ENCODE measurements at regions not wholly inside any gene's neighbourhood (a gene's known extent, or its start where the extent isn't known, plus 50 kb on each side); places are given as distances from the start of the nearest gene placed in this dataset.

GRCh38 chr1:147472966-147473732 lies 68.2 kb upstream of the BCL9 start:
- intact Hi-C loops (cut with DNase I; ENCODE audit: low total_unique reads) = no loop called here
- DNase-seq (ENCODE audit: low spot score in 2 of 2) = no peak
- WGBS, 2 donors = 28 to 36% methylated on average over 5 of the region's 5 CpGs
- TF ChIP-seq CTCF (IDR thresholded peaks at IDR 0.05) (no peak), POLR2A (IDR thresholded peaks at IDR 0.05) (no peak)
- H3K4me3 ChIP-seq (ENCODE audit: low read depth, poor library complexity, severe bottlenecking) = no peak overlapping the region

GRCh38 chr1:147473733-147474049 lies 67.6 kb upstream of the BCL9 start:
- H3K4me3 ChIP-seq (ENCODE audit: low read depth, poor library complexity, severe bottlenecking) = no peak overlapping the region
- intact Hi-C loops (cut with DNase I; ENCODE audit: low total_unique reads) = no loop called here
- DNase-seq (ENCODE audit: low spot score in 2 of 2) = no peak
- no peak for TF ChIP-seq POLR2A (IDR thresholded peaks at IDR 0.05)

GRCh38 chr1:147475488-147475887 lies 65.8 kb upstream of the BCL9 start:
- no peak for DNase-seq (ENCODE audit: low spot score in 2 of 2)
- no peak overlapping the region for H3K4me3 ChIP-seq (ENCODE audit: low read depth, poor library complexity, severe bottlenecking)
- WGBS, 2 donors = 74 to 78% methylated on average over 3 of the region's 3 CpGs
- no peak for TF ChIP-seq POLR2A (IDR thresholded peaks at IDR 0.05)
- TF ChIP-seq CTCF (IDR thresholded peaks at IDR 0.05) = no peak
- intact Hi-C loops (cut with DNase I; ENCODE audit: low total_unique reads) = no loop called here

GRCh38 chr1:147478521-147478920 lies 62.8 kb upstream of the BCL9 start:
- intact Hi-C loops (cut with DNase I; ENCODE audit: low total_unique reads) = no loop called here
- 36 to 60% methylated on average over 4 of the region's 4 CpGs for WGBS, 2 donors
- TF ChIP-seq CTCF (IDR thresholded peaks at IDR 0.05) = no peak
- no peak for DNase-seq (ENCODE audit: low spot score in 2 of 2)
- H3K4me3 ChIP-seq (ENCODE audit: low read depth, poor library complexity, severe bottlenecking) = no peak overlapping the region

- DNase-seq (ENCODE audit: low spot score in 2 of 2) = no peak
- 79% methylated on average over 3 of the region's 3 CpGs for WGBS, 2 donors
- intact Hi-C loops (cut with DNase I; ENCODE audit: low total_unique reads) = no loop called here
- no peak overlapping the region for H3K4me3 ChIP-seq (ENCODE audit: low read depth, poor library complexity, severe bottlenecking)
- TF ChIP-seq POLR2A (IDR thresholded peaks at IDR 0.05) = no peak
- TF ChIP-seq CTCF (IDR thresholded peaks at IDR 0.05) = no peak
Observed at GRCh38 chr1:147479864-147480564, 61.3 kb upstream of the BCL9 start.

- TF ChIP-seq CTCF (IDR thresholded peaks at IDR 0.05) (no peak), POLR2A (IDR thresholded peaks at IDR 0.05) (no peak)
- intact Hi-C loops (cut with DNase I; ENCODE audit: low total_unique reads) = no loop called here
- DNase-seq (ENCODE audit: low spot score in 2 of 2) = no peak
- no peak overlapping the region for H3K4me3 ChIP-seq (ENCODE audit: low read depth, poor library complexity, severe bottlenecking)
- WGBS, 2 donors = 28 to 59% methylated on average over 2 of the region's 2 CpGs
Observed at GRCh38 chr1:147480565-147480935, 60.8 kb upstream of the BCL9 start.

Data from lower leg skin (tissue), 4 donors.